SK-N-SH treated with all-trans-retinoic acid at 6 μM for 48 hours (cell line): ENCODE measurements at regions not wholly inside any gene's neighbourhood (a gene's known extent, or its start where the extent isn't known, plus 50 kb on each side); places are given as distances from the start of the nearest gene placed in this dataset.

Source experiments
- ATAC-seq: fragments of 200-7000 bp; cut with Tn5 transposase; 3 replicates; pipeline ENCODE4 v1.9.1; 2020; ENCODE audit warnings: mild to moderate bottlenecking, moderate library complexity
- ARNTL ChIP-seq: fragments of 450-650 bp; formaldehyde crosslinking; IDR thresholded peaks from 2 replicates; pipeline ENCODE4 v1.5.0; 2020; ENCODE audit warnings: low read depth, mild to moderate bottlenecking, moderate library complexity, borderline replicate concordance
- BACH2 ChIP-seq: fragments of 250-450 bp; sonication (Bioruptor Pico); IDR thresholded peaks from 2 replicates; pipeline ENCODE4 v1.9.0; 2021; ENCODE audit warnings: mild to moderate bottlenecking, borderline replicate concordance
- CSDC2 ChIP-seq: fragments of 250-450 bp; sonication (Bioruptor Pico); IDR thresholded peaks from 2 replicates; pipeline ENCODE4 v1.5.0; 2020; ENCODE audit warnings: mild to moderate bottlenecking, moderate library complexity
- ESRRG ChIP-seq: fragments of 250-450 bp; sonication (Bioruptor Pico); IDR thresholded peaks from 2 replicates; pipeline ENCODE4 v1.6.1; 2021; ENCODE audit warnings: mild to moderate bottlenecking
- GLIS3 ChIP-seq: fragments of 250-450 bp; sonication (Bioruptor Pico); IDR thresholded peaks from 2 replicates; pipeline ENCODE4 v1.5.0; 2020; ENCODE audit warnings: mild to moderate bottlenecking, moderate library complexity
- ISL1 ChIP-seq: fragments of 250-450 bp; sonication (Bioruptor Pico); IDR thresholded peaks from 2 replicates; pipeline ENCODE4 v2.1.2; 2022; ENCODE audit warnings: mild to moderate bottlenecking, moderate library complexity
- OSR1 ChIP-seq: fragments of 250-450 bp; sonication (Bioruptor Pico); IDR thresholded peaks from 2 replicates; pipeline ENCODE4 v1.8.0; 2022; ENCODE audit warnings: moderate library complexity, mild to moderate bottlenecking, inconsistent platforms
- PATZ1 ChIP-seq: fragments of 250-450 bp; sonication (Bioruptor Pico); IDR thresholded peaks from 2 replicates; pipeline ENCODE4 v1.8.0; 2020; ENCODE audit warnings: mild to moderate bottlenecking, moderate library complexity, borderline replicate concordance
- POU6F1 ChIP-seq: fragments of 250-450 bp; sonication (Bioruptor Pico); IDR thresholded peaks from 2 replicates; pipeline ENCODE4 v1.8.0; 2021; ENCODE audit warnings: low read depth, mild to moderate bottlenecking, moderate library complexity, borderline replicate concordance
- PPARA ChIP-seq: fragments of 250-450 bp; sonication (Bioruptor Pico); IDR thresholded peaks from 2 replicates; pipeline ENCODE4 v1.5.0; 2020; ENCODE audit warnings: mild to moderate bottlenecking, borderline replicate concordance
- RARB ChIP-seq: fragments of 250-450 bp; sonication (Bioruptor Pico); IDR thresholded peaks from 2 replicates; pipeline ENCODE4 v1.8.0; 2021; ENCODE audit warnings: mild to moderate bottlenecking, moderate library complexity
- SNAI2 ChIP-seq: fragments of 250-450 bp; sonication (Bioruptor Pico); IDR thresholded peaks from 2 replicates; pipeline ENCODE4 v1.5.0; 2020; ENCODE audit warnings: mild to moderate bottlenecking, moderate library complexity
- TCF4 ChIP-seq: fragments of 250-450 bp; sonication (Bioruptor Pico); IDR thresholded peaks from 2 replicates; pipeline ENCODE4 v1.8.0; 2021; ENCODE audit warnings: mild to moderate bottlenecking, moderate library complexity, borderline replicate concordance
- ZC3H10 ChIP-seq: fragments of 250-450 bp; sonication (Bioruptor Pico); IDR thresholded peaks from 2 replicates; pipeline ENCODE4 v1.5.1; 2021; ENCODE audit warnings: mild to moderate bottlenecking, moderate library complexity
- ZFP3 ChIP-seq: fragments of 250-450 bp; sonication (Bioruptor Pico); IDR thresholded peaks from 2 replicates; pipeline ENCODE4 v1.5.0; 2020; ENCODE audit warnings: mild to moderate bottlenecking, moderate library complexity
- ZFP30 ChIP-seq: fragments of 450-650 bp; formaldehyde crosslinking; IDR thresholded peaks from 2 replicates; pipeline ENCODE4 v1.5.0; 2022; ENCODE audit warnings: mild to moderate bottlenecking, moderate library complexity
- ZNF565 ChIP-seq: fragments of 450-650 bp; formaldehyde crosslinking; conservative IDR thresholded peaks from 2 replicates; pipeline ENCODE4 v1.5.0; 2020; ENCODE audit warnings: low read depth, mild to moderate bottlenecking, moderate library complexity
- ZNF70 ChIP-seq: fragments of 450-650 bp; formaldehyde crosslinking; IDR thresholded peaks from 2 replicates; pipeline ENCODE4 v1.5.0; 2020; ENCODE audit warnings: mild to moderate bottlenecking, moderate library complexity
- ZNF8 ChIP-seq: fragments of 450-650 bp; formaldehyde crosslinking; IDR thresholded peaks from 2 replicates; pipeline ENCODE4 v1.5.0; 2020; ENCODE audit warnings: mild to moderate bottlenecking, moderate library complexity
- TF ChIP-seq, protein P1 (sequence below): fragments of 250-450 bp; sonication (Bioruptor Pico); IDR thresholded peaks from 2 replicates; pipeline ENCODE4 v1.5.1; 2021; ENCODE audit warnings: mild to moderate bottlenecking, moderate library complexity
- TF ChIP-seq, protein P2 (sequence below): fragments of 250-450 bp; sonication (Bioruptor Pico); IDR thresholded peaks from 2 replicates; pipeline ENCODE4 v1.5.0; 2020; ENCODE audit warnings: mild to moderate bottlenecking, moderate library complexity
- TF ChIP-seq, protein P3 (sequence below): fragments of 250-450 bp; sonication (Bioruptor Pico); IDR thresholded peaks from 2 replicates; pipeline ENCODE4 v1.5.1; 2020; ENCODE audit warnings: low read depth, mild to moderate bottlenecking, moderate library complexity

GRCh38 chr13:79663435-79663834 lies 182.5 kb downstream of the NDFIP2 start (continued):
- TF ChIP-seq ISL1 (CRISPR knock-in tag) (no peak), GLIS3 (CRISPR knock-in tag) (no peak), ZNF70 (no peak), OSR1 (CRISPR knock-in tag) (no peak), PPARA (CRISPR knock-in tag) (no peak)

- no peak for TF ChIP-seq ZC3H10 (CRISPR knock-in tag)
- TF ChIP-seq TCF4 (CRISPR knock-in tag), result no peak
- TF ChIP-seq, protein P1, sequence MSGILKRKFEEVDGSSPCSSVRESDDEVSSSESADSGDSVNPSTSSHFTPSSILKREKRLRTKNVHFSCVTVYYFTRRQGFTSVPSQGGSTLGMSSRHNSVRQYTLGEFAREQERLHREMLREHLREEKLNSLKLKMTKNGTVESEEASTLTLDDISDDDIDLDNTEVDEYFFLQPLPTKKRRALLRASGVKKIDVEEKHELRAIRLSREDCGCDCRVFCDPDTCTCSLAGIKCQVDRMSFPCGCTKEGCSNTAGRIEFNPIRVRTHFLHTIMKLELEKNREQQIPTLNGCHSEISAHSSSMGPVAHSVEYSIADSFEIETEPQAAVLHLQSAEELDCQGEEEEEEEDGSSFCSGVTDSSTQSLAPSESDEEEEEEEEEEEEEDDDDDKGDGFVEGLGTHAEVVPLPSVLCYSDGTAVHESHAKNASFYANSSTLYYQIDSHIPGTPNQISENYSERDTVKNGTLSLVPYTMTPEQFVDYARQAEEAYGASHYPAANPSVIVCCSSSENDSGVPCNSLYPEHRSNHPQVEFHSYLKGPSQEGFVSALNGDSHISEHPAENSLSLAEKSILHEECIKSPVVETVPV (CRISPR knock-in tag), result no peak
- TF ChIP-seq PATZ1 (CRISPR knock-in tag), result no peak
- TF ChIP-seq OSR1 (CRISPR knock-in tag), result no peak
- TF ChIP-seq ZNF565 (CRISPR knock-in tag), result no peak
- TF ChIP-seq, protein P2, sequence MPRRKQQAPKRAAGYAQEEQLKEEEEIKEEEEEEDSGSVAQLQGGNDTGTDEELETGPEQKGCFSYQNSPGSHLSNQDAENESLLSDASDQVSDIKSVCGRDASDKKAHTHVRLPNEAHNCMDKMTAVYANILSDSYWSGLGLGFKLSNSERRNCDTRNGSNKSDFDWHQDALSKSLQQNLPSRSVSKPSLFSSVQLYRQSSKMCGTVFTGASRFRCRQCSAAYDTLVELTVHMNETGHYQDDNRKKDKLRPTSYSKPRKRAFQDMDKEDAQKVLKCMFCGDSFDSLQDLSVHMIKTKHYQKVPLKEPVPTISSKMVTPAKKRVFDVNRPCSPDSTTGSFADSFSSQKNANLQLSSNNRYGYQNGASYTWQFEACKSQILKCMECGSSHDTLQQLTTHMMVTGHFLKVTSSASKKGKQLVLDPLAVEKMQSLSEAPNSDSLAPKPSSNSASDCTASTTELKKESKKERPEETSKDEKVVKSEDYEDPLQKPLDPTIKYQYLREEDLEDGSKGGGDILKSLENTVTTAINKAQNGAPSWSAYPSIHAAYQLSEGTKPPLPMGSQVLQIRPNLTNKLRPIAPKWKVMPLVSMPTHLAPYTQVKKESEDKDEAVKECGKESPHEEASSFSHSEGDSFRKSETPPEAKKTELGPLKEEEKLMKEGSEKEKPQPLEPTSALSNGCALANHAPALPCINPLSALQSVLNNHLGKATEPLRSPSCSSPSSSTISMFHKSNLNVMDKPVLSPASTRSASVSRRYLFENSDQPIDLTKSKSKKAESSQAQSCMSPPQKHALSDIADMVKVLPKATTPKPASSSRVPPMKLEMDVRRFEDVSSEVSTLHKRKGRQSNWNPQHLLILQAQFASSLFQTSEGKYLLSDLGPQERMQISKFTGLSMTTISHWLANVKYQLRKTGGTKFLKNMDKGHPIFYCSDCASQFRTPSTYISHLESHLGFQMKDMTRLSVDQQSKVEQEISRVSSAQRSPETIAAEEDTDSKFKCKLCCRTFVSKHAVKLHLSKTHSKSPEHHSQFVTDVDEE (CRISPR knock-in tag), result no peak
- no peak for TF ChIP-seq GLIS3 (CRISPR knock-in tag)
- TF ChIP-seq, protein P3, sequence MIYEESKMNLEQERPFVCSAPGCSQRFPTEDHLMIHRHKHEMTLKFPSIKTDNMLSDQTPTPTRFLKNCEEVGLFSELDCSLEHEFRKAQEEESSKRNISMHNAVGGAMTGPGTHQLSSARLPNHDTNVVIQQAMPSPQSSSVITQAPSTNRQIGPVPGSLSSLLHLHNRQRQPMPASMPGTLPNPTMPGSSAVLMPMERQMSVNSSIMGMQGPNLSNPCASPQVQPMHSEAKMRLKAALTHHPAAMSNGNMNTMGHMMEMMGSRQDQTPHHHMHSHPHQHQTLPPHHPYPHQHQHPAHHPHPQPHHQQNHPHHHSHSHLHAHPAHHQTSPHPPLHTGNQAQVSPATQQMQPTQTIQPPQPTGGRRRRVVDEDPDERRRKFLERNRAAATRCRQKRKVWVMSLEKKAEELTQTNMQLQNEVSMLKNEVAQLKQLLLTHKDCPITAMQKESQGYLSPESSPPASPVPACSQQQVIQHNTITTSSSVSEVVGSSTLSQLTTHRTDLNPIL (CRISPR knock-in tag), result no peak
- TF ChIP-seq ZNF70, result no peak
- TF ChIP-seq ESRRG, result no peak
- TF ChIP-seq PPARA (CRISPR knock-in tag), result no peak
- ATAC-seq, result no peak
Measured at GRCh38 chr13:79662882-79663281, 181.9 kb downstream of the NDFIP2 start.

GRCh38 chr13:79660361-79660760 lies 179.4 kb downstream of the NDFIP2 start:
- ATAC-seq, result no peak
- TF ChIP-seq POU6F1 (CRISPR knock-in tag) (no peak), RARB (no peak), BACH2 (CRISPR knock-in tag) (no peak), ZC3H10 (CRISPR knock-in tag) (no peak), ZFP30 (CRISPR knock-in tag) (no peak), ZNF565 (CRISPR knock-in tag) (no peak), ARNTL (CRISPR knock-in tag) (no peak), OSR1 (CRISPR knock-in tag) (no peak), ZNF8 (CRISPR knock-in tag) (no peak), ESRRG (no peak), PATZ1 (CRISPR knock-in tag) (no peak), CSDC2 (CRISPR knock-in tag) (no peak), ZFP3 (CRISPR knock-in tag) (no peak), SNAI2 (CRISPR knock-in tag) (no peak), GLIS3 (CRISPR knock-in tag) (no peak), ZNF70 (no peak), TCF4 (CRISPR knock-in tag) (no peak)
- TF ChIP-seq, protein P1 (CRISPR knock-in tag), result no peak
- TF ChIP-seq, protein P2 (CRISPR knock-in tag), result no peak
